ENCODE measurements at regions not wholly inside any gene's neighbourhood (a gene's known extent, or its start where the extent isn't known, plus 50 kb on each side); places are given as distances from the start of the nearest gene placed in this dataset.

- H3K18ac ChIP-seq (ENCODE audit: low read length), result no peak overlapping the region
- no CpG with 5 or more reads among the region's 2 CpGs for WGBS (ENCODE audit: extremely low coverage, insufficient coverage, insufficient read length)
- H3K79me2 ChIP-seq (ENCODE audit: control insufficient read depth, insufficient read depth, low read length, poor library complexity), result no peaks in the 10 kb centered on the region
- H4K8ac ChIP-seq (ENCODE audit: low read depth, low read length), result no peak overlapping the region
- H3K27ac ChIP-seq (ENCODE audit: low read depth, low read length), result no peak overlapping the region
- no peak overlapping the region for H2BK120ac ChIP-seq (ENCODE audit: insufficient read depth, low read length, poor library complexity)
- H3K36me3 ChIP-seq (ENCODE audit: control insufficient read depth in 1 of 2, insufficient read depth in 2 of 2, low read length in 2 of 2), result no peaks in the 10 kb centered on the region
- no peaks in the 10 kb centered on the region for H3K27me3 ChIP-seq (ENCODE audit: insufficient read depth, low read length)
- H4K91ac ChIP-seq (ENCODE audit: low read depth, low read length), result no peak overlapping the region
- peaks cover 1 to 2% of the 10 kb centered on the region in 2 experiments for H3K4me1 ChIP-seq (ENCODE audit: control insufficient read depth in 1 of 2, insufficient read depth in 2 of 2, low read length in 2 of 2)
- H4K12ac ChIP-seq (ENCODE audit: low read depth, low read length), result no peak overlapping the region
- H2AFZ ChIP-seq (ENCODE audit: insufficient read depth, low read length, poor library complexity), result no peak overlapping the region
- no peak overlapping the region for H3K4me3 ChIP-seq (ENCODE audit: low read depth, low read length)
- H3K14ac ChIP-seq (ENCODE audit: low read length), result no peak overlapping the region
- no peak overlapping the region for H3K23ac ChIP-seq (ENCODE audit: low read length)
- H2BK5ac ChIP-seq (ENCODE audit: low read depth, low read length, poor library complexity), result no peak overlapping the region
- no peaks in the 10 kb centered on the region for H3K9me3 ChIP-seq (ENCODE audit: insufficient read depth, low read depth, low read length)
- H3K79me1 ChIP-seq (ENCODE audit: low read length), result no peaks in the 10 kb centered on the region
- no peak for DNase-seq
- H3K4me2 ChIP-seq (ENCODE audit: low read length), result no peak overlapping the region
- no peak overlapping the region for H2AK5ac ChIP-seq (ENCODE audit: low read length)
- H2BK12ac ChIP-seq (ENCODE audit: low read length), result no peak overlapping the region
- H3K9ac ChIP-seq (ENCODE audit: low read length), result no peak overlapping the region
- H3K4ac ChIP-seq (ENCODE audit: low read depth, low read length), result no peak overlapping the region
These were observed 256.0 kb upstream of the TCF21 start for GRCh38 chr6:133632906-133633305.

- WGBS (ENCODE audit: extremely low coverage, insufficient coverage, insufficient read length), result no CpG with 5 or more reads among the region's 3 CpGs
These were observed 254.4 kb upstream of the TCF21 start for GRCh38 chr6:133634474-133634873.

GRCh38 chr6:133635447-133635846, 253.5 kb upstream of the TCF21 start:
- Histone ChIP-seq H3K4me1 (ENCODE audit: control insufficient read depth in 1 of 2, insufficient read depth in 2 of 2, low read length in 2 of 2) (peaks cover 1 to 2% of the 10 kb centered on the region in 2 experiments), H2BK5ac (ENCODE audit: low read depth, low read length, poor library complexity) (no peak overlapping the region), H3K4ac (ENCODE audit: low read depth, low read length) (no peak overlapping the region), H3K9ac (ENCODE audit: low read length) (no peak overlapping the region), H3K27ac (ENCODE audit: low read depth, low read length) (no peak overlapping the region), H3K18ac (ENCODE audit: low read length) (no peak overlapping the region), H2BK120ac (ENCODE audit: insufficient read depth, low read length, poor library complexity) (no peak overlapping the region), H3K23ac (ENCODE audit: low read length) (no peak overlapping the region), H3K79me2 (ENCODE audit: control insufficient read depth, insufficient read depth, low read length, poor library complexity) (no peaks in the 10 kb centered on the region), H3K9me3 (ENCODE audit: insufficient read depth, low read depth, low read length) (no peaks in the 10 kb centered on the region), H3K4me2 (ENCODE audit: low read length) (no peak overlapping the region), H2AFZ (ENCODE audit: insufficient read depth, low read length, poor library complexity) (no peak overlapping the region), H4K12ac (ENCODE audit: low read depth, low read length) (no peak overlapping the region), H3K14ac (ENCODE audit: low read length) (no peak overlapping the region), H3K27me3 (ENCODE audit: insufficient read depth, low read length) (no peaks in the 10 kb centered on the region), H3K36me3 (ENCODE audit: control insufficient read depth in 1 of 2, insufficient read depth in 2 of 2, low read length in 2 of 2) (no peaks in the 10 kb centered on the region), H3K79me1 (ENCODE audit: low read length) (no peaks in the 10 kb centered on the region), H2AK5ac (ENCODE audit: low read length) (no peak overlapping the region), H4K8ac (ENCODE audit: low read depth, low read length) (no peak overlapping the region), H3K4me3 (ENCODE audit: low read depth, low read length) (no peak overlapping the region), H2BK12ac (ENCODE audit: low read length) (no peak overlapping the region), H4K91ac (ENCODE audit: low read depth, low read length) (no peak overlapping the region)
- no CpG with 5 or more reads among the region's 2 CpGs for WGBS (ENCODE audit: extremely low coverage, insufficient coverage, insufficient read length)
- no peak for DNase-seq

More at GRCh38 chr6:133634474-133634873, 254.4 kb upstream of the TCF21 start:
- no peak overlapping the region for H2BK12ac ChIP-seq (ENCODE audit: low read length)
- no peak overlapping the region for H4K12ac ChIP-seq (ENCODE audit: low read depth, low read length)
- no peaks in the 10 kb centered on the region for H3K36me3 ChIP-seq (ENCODE audit: control insufficient read depth in 1 of 2, insufficient read depth in 2 of 2, low read length in 2 of 2)
- H4K91ac ChIP-seq (ENCODE audit: low read depth, low read length), result no peak overlapping the region
- H3K27me3 ChIP-seq (ENCODE audit: insufficient read depth, low read length), result no peaks in the 10 kb centered on the region
- no peak overlapping the region for H3K14ac ChIP-seq (ENCODE audit: low read length)
- no peak overlapping the region for H3K4ac ChIP-seq (ENCODE audit: low read depth, low read length)
- no peak overlapping the region for H3K4me2 ChIP-seq (ENCODE audit: low read length)
- H3K23ac ChIP-seq (ENCODE audit: low read length), result no peak overlapping the region
- H3K18ac ChIP-seq (ENCODE audit: low read length), result no peak overlapping the region
- H2BK120ac ChIP-seq (ENCODE audit: insufficient read depth, low read length, poor library complexity), result no peak overlapping the region
- H3K4me3 ChIP-seq (ENCODE audit: low read depth, low read length), result no peak overlapping the region
- no peak overlapping the region for H2BK5ac ChIP-seq (ENCODE audit: low read depth, low read length, poor library complexity)
- H3K9me3 ChIP-seq (ENCODE audit: insufficient read depth, low read depth, low read length), result no peaks in the 10 kb centered on the region
- H3K4me1 ChIP-seq (ENCODE audit: control insufficient read depth in 1 of 2, insufficient read depth in 2 of 2, low read length in 2 of 2), result peaks cover 1 to 2% of the 10 kb centered on the region in 2 experiments
- H3K27ac ChIP-seq (ENCODE audit: low read depth, low read length), result no peak overlapping the region
- H3K79me1 ChIP-seq (ENCODE audit: low read length), result no peaks in the 10 kb centered on the region
- H4K8ac ChIP-seq (ENCODE audit: low read depth, low read length), result no peak overlapping the region
- no peak overlapping the region for H3K9ac ChIP-seq (ENCODE audit: low read length)
- no peaks in the 10 kb centered on the region for H3K79me2 ChIP-seq (ENCODE audit: control insufficient read depth, insufficient read depth, low read length, poor library complexity)
- H2AFZ ChIP-seq (ENCODE audit: insufficient read depth, low read length, poor library complexity), result no peak overlapping the region
- no peak overlapping the region for H2AK5ac ChIP-seq (ENCODE audit: low read length)
- no peak for DNase-seq

GRCh38 chr6:133637436-133637835, 251.5 kb upstream of the TCF21 start:
- no peak for DNase-seq
- no peak overlapping the region for H4K91ac ChIP-seq (ENCODE audit: low read depth, low read length)
- no peaks in the 10 kb centered on the region for H3K9me3 ChIP-seq (ENCODE audit: insufficient read depth, low read depth, low read length)
- WGBS (ENCODE audit: extremely low coverage, insufficient coverage, insufficient read length), result no CpG with 5 or more reads among the region's 2 CpGs
- H3K4ac ChIP-seq (ENCODE audit: low read depth, low read length), result no peak overlapping the region
- H3K4me2 ChIP-seq (ENCODE audit: low read length), result no peak overlapping the region
- no peaks in the 10 kb centered on the region for H3K4me1 ChIP-seq (ENCODE audit: control insufficient read depth in 1 of 2, insufficient read depth in 2 of 2, low read length in 2 of 2)
- H2AK5ac ChIP-seq (ENCODE audit: low read length), result no peak overlapping the region
- H4K12ac ChIP-seq (ENCODE audit: low read depth, low read length), result no peak overlapping the region
- no peak overlapping the region for H3K9ac ChIP-seq (ENCODE audit: low read length)
- H2BK5ac ChIP-seq (ENCODE audit: low read depth, low read length, poor library complexity), result no peak overlapping the region
- no peak overlapping the region for H2AFZ ChIP-seq (ENCODE audit: insufficient read depth, low read length, poor library complexity)
- H2BK120ac ChIP-seq (ENCODE audit: insufficient read depth, low read length, poor library complexity), result no peak overlapping the region
- no peaks in the 10 kb centered on the region for H3K79me2 ChIP-seq (ENCODE audit: control insufficient read depth, insufficient read depth, low read length, poor library complexity)
- H3K18ac ChIP-seq (ENCODE audit: low read length), result no peak overlapping the region
- H3K27me3 ChIP-seq (ENCODE audit: insufficient read depth, low read length), result no peaks in the 10 kb centered on the region
- H3K79me1 ChIP-seq (ENCODE audit: low read length), result no peaks in the 10 kb centered on the region
- H3K27ac ChIP-seq (ENCODE audit: low read depth, low read length), result no peak overlapping the region
- no peak overlapping the region for H3K14ac ChIP-seq (ENCODE audit: low read length)
- no peak overlapping the region for H3K4me3 ChIP-seq (ENCODE audit: low read depth, low read length)
- no peak overlapping the region for H2BK12ac ChIP-seq (ENCODE audit: low read length)
- H4K8ac ChIP-seq (ENCODE audit: low read depth, low read length), result no peak overlapping the region
- no peaks in the 10 kb centered on the region for H3K36me3 ChIP-seq (ENCODE audit: control insufficient read depth in 1 of 2, insufficient read depth in 2 of 2, low read length in 2 of 2)
- no peak overlapping the region for H3K23ac ChIP-seq (ENCODE audit: low read length)
